ENCODE measurements at regions not wholly inside any gene's neighbourhood (a gene's known extent, or its start where the extent isn't known, plus 50 kb on each side); places are given as distances from the start of the nearest gene placed in this dataset.
"Not testable (repeated sequence)": the region's sequence is repeated elsewhere in the genome, so short reads cannot be mapped to it uniquely, and the experiment has no call there.

GRCh38 chr13:67383109-67383757, 153.1 kb upstream of the PCDH9 start:
- not testable (repeated sequence) for DNase-seq

- no peak for DNase-seq
These were observed 147.8 kb upstream of the PCDH9 start for GRCh38 chr13:67377919-67378318.

- no peak for DNase-seq
These were observed 144.3 kb upstream of the PCDH9 start for GRCh38 chr13:67374391-67374790.

- DNase-seq, result no peak
These were observed 142.8 kb upstream of the PCDH9 start for GRCh38 chr13:67372868-67373464.

GRCh38 chr13:67369895-67370660, 139.9 kb upstream of the PCDH9 start:
- no peak for DNase-seq

- DNase-seq, result no peak
These were observed 137.3 kb upstream of the PCDH9 start for GRCh38 chr13:67367399-67367798.

- no peak for DNase-seq
These were observed 136.4 kb upstream of the PCDH9 start for GRCh38 chr13:67366533-67366932.

GRCh38 chr13:67355812-67356476, 125.8 kb upstream of the PCDH9 start:
- no peak for DNase-seq

- no peak for DNase-seq
These were observed 123.8 kb upstream of the PCDH9 start for GRCh38 chr13:67353941-67354340.

- no peak for DNase-seq
These were observed 122.9 kb upstream of the PCDH9 start for GRCh38 chr13:67353031-67353430.

- DNase-seq, result no peak
These were observed 121.8 kb upstream of the PCDH9 start for GRCh38 chr13:67351909-67352308.

GRCh38 chr13:67351114-67351513, 121.0 kb upstream of the PCDH9 start:
- no peak for DNase-seq

- DNase-seq, result no peak
These were observed 113.6 kb upstream of the PCDH9 start for GRCh38 chr13:67343777-67344176.

GRCh38 chr13:67341406-67341805, 111.3 kb upstream of the PCDH9 start:
- no peak for DNase-seq

- no peak for DNase-seq
These were observed 100.0 kb upstream of the PCDH9 start for GRCh38 chr13:67330149-67330548.

- no peak for DNase-seq
These were observed 98.8 kb upstream of the PCDH9 start for GRCh38 chr13:67328895-67329294.

- DNase-seq, result no peak
These were observed 88.7 kb upstream of the PCDH9 start for GRCh38 chr13:67318860-67319259.

- DNase-seq, result no peak
These were observed 88.3 kb upstream of the PCDH9 start for GRCh38 chr13:67318398-67318797.

- DNase-seq, result no peak
These were observed 84.3 kb upstream of the PCDH9 start for GRCh38 chr13:67314405-67314804.

- no peak for DNase-seq
These were observed 78.1 kb upstream of the PCDH9 start for GRCh38 chr13:67308004-67308772.

GRCh38 chr13:67306742-67307141, 76.6 kb upstream of the PCDH9 start:
- DNase-seq, result no peak

- no peak for DNase-seq
These were observed 73.7 kb upstream of the PCDH9 start for GRCh38 chr13:67303661-67304333.

Data from NCI-H1105 (cell line).